ENCODE measurements at regions not wholly inside any gene's neighbourhood (a gene's known extent, or its start where the extent isn't known, plus 50 kb on each side); places are given as distances from the start of the nearest gene placed in this dataset.
"Not testable (repeated sequence)": the region's sequence is repeated elsewhere in the genome, so short reads cannot be mapped to it uniquely, and the experiment has no call there.

DNA sequence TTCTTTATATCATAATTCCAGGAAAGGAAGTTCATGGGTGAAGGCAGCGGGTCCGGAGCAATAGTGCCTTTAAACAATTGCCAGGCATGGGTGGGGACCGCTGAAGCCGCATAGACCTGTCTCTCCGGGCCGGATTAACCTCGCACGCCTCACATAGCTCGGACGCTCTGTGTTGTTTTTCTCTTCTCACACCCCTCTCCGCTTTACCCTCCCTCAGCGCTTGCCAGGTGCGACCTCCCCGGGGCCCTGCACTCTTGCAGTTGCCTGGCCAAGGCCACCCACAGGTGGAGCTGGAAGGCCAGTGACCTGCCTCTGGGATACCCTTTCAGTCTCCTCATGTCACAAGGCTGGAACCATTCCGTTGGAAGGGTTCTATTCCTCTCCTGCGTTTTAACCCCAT, 4021.5 kb upstream of the TPTE start:
- DNase-seq; H3K9me3 Mint-ChIP-seq; H3K27me3 Mint-ChIP-seq; POLR2A ChIA-PET; H3K27ac Mint-ChIP-seq; CTCF ChIA-PET; H3K4me1 Mint-ChIP-seq; H3K36me3 Mint-ChIP-seq (ENCODE audit: low read depth); H3K4me3 Mint-ChIP-seq: not testable (repeated sequence)

DNA sequence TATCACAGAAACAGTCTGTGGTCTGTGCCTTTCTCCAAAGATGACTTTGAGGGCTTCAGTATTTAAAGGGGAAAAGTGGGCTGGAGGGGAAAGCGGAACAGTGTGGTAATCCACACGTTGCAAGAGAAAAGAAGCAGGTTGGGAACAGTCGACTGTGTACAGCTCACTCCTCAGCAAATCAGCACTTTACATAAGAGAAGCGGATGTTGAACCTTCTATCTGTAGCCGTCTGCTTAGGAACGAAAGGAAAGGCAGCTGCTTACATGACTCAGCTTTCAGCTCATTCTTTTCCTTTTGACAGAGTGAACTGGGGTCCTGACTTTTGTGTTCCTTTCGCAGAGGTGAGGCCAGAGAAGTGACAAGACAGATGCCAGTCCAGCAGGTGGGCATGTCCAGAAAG, 4020.7 kb upstream of the TPTE start:
- POLR2A ChIA-PET; H3K27me3 Mint-ChIP-seq; DNase-seq; H3K36me3 Mint-ChIP-seq (ENCODE audit: low read depth); H3K4me1 Mint-ChIP-seq; CTCF ChIA-PET; H3K27ac Mint-ChIP-seq; H3K4me3 Mint-ChIP-seq; H3K9me3 Mint-ChIP-seq: not testable (repeated sequence)

DNA sequence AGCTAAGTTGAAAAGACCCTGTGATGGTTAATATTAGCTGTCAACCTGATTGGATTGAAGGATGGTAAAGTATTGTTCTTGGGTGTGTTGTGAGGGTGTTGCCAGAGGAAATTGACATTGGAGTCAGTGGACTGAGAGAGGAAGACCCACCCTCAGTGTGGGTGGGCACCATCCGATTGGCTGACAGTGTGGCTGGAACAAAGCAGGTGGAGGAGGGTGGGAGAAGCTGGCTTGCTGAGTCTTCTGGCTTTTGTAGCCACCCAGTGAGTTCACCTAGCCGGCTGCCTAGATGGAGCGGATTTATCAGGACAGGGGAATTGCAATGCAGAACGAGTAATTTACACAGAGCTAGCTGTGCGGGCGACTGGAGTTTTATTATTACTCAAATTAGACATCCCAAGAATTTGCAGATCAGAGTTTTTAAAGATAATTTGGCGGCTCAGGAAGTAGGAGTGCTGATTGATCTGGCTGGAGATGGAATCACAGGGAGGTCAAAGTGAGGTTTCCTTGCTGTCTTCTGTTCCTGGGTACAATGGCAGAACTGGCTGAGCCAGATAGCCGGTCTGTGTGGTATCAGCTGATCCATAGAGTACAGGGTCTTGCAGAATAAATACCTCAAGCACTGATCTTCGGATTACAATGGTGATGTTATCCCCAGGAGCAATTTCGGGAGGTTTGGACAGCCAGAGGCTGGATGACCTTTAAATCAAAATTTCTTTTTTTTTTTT, 4015.1 kb upstream of the TPTE start:
- H3K9me3 Mint-ChIP-seq; H3K4me1 Mint-ChIP-seq; POLR2A ChIA-PET; H3K4me3 Mint-ChIP-seq; DNase-seq; H3K27ac Mint-ChIP-seq; H3K27me3 Mint-ChIP-seq; H3K36me3 Mint-ChIP-seq (ENCODE audit: low read depth); CTCF ChIA-PET: not testable (repeated sequence)

DNA sequence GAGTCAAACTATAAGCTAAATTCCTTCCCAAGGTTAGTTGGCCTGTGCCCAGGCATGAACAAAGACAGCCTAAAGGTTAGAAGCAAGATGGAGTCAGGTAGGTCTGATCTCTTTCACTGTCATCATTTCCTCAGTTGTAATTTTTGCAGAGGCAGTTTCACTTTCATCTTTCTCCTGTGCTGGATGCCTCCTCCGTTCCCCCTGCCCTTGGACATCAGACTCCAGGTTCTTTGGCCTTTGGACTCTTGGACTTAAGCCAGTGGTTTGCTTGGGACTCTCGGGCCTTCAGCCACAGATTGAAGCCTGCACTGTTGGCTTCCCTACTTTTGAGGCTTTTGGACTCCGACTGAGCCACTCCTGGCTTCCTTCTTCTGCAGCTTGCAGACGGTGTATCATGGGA, 4013.8 kb upstream of the TPTE start:
- DNase-seq; H3K36me3 Mint-ChIP-seq (ENCODE audit: low read depth); H3K27ac Mint-ChIP-seq; H3K4me1 Mint-ChIP-seq; H3K27me3 Mint-ChIP-seq; H3K4me3 Mint-ChIP-seq; POLR2A ChIA-PET; H3K9me3 Mint-ChIP-seq; CTCF ChIA-PET: not testable (repeated sequence)

DNA sequence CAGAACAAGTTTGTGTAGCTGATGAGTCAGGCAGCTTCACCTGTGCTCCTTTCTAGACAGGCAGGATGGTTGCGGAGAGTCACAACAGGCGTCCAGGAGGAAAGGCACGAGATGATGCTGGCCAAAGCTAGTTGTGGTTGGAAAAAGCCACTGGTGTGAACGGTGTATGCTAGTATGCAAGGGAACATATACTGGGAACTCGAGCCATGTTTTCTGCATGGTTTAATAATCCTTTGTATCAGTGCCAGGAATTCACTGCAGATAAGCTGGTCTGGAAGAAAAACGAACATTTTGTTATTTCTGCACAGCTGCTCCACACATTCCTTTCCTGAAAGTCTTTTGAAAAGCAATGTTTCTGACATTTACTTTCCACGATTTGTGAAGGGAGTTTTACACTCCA, 3999.6 kb upstream of the TPTE start:
- H3K27me3 Mint-ChIP-seq; POLR2A ChIA-PET; H3K4me1 Mint-ChIP-seq; DNase-seq; CTCF ChIA-PET; H3K9me3 Mint-ChIP-seq; H3K4me3 Mint-ChIP-seq; H3K27ac Mint-ChIP-seq; H3K36me3 Mint-ChIP-seq (ENCODE audit: low read depth): not testable (repeated sequence)

DNA sequence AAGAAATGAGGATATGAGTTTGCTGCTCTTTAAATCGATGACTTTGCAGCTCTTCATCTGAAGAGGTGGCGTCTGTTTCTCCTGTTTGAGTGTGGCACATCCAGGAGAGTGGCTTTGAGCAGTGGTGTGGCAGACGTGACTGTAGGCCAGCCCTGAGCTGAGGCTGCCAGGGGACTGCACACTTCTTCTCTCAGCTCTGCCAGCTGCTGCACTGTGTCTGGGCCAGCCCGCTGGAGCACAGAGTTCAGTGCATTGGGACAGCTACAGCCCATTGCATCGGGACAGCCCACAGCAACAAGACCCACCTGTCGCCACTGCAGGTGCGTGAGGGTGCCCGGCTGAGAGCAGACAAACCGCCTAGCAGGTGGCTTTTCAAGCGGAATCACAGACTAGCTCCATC, 3995.2 kb upstream of the TPTE start:
- H3K27ac Mint-ChIP-seq; H3K4me3 Mint-ChIP-seq; CTCF ChIA-PET; H3K9me3 Mint-ChIP-seq; POLR2A ChIA-PET; DNase-seq; H3K4me1 Mint-ChIP-seq; H3K36me3 Mint-ChIP-seq (ENCODE audit: low read depth); H3K27me3 Mint-ChIP-seq: not testable (repeated sequence)

DNA sequence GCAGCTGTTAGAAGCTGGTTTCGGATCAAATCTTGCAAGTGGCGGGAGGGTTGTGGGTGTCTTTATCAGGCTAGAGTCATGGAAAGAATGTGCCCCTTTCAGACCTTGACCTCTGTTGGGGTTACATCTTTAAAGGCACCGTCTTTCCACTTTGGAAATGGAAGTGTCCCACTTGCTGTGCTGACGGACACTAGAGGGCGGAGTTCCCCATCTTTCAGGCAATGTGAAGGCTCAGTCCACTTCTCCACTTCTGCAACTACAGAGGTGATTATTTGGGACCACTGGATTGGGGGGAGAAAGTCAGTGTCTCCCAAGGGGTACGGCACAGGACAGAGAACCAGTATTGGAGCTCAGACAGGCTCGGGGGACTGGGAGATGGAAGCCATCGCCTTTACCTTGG, 3990.7 kb upstream of the TPTE start:
- CTCF ChIA-PET; POLR2A ChIA-PET; H3K9me3 Mint-ChIP-seq; H3K4me3 Mint-ChIP-seq; H3K27me3 Mint-ChIP-seq; H3K27ac Mint-ChIP-seq; H3K4me1 Mint-ChIP-seq; DNase-seq; H3K36me3 Mint-ChIP-seq (ENCODE audit: low read depth): not testable (repeated sequence)

DNA sequence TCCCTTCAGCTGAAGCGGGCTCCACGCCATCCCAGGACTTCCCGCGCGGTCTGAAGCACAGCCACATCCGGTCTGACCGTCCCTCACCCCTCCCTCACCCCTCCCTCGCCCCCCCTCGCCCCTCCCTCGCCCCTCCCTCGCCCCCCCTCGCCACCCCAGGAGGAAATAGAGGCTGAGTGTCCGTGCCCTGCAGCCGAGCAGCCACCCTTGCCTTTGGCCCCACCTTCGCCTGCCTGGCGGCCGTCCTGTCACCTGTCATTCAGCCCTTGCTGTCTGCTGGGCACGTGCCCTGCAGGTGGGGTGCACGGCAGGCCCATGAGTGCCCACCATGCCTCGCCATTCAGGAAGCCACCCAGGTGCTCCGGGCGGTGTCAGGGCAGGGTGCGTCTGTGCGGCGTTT, 3988.1 kb upstream of the TPTE start:
- DNase-seq; H3K27me3 Mint-ChIP-seq; H3K9me3 Mint-ChIP-seq; POLR2A ChIA-PET; H3K4me1 Mint-ChIP-seq; CTCF ChIA-PET; H3K36me3 Mint-ChIP-seq (ENCODE audit: low read depth); H3K27ac Mint-ChIP-seq; H3K4me3 Mint-ChIP-seq: not testable (repeated sequence)

DNA sequence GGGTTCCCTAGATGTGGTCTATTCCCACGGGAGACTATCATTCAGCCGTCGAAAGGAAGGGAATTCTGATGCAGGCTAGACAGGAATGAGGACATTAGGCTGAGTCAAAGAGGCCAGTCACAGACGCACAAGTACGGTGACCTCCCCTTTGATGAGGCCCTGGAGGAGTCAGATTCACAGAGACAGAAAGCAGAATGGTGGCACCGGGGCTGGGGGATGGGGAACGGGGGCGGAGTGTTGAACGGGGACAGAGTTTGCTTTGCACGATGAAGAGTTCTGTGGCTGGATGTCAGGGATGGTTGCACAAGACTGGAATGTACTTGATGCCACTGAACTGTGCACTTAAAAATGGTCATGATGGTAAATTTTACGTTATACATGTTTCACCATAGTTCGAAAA, 3983.1 kb upstream of the TPTE start:
- H3K36me3 Mint-ChIP-seq (ENCODE audit: low read depth); DNase-seq; H3K9me3 Mint-ChIP-seq; CTCF ChIA-PET; H3K4me1 Mint-ChIP-seq; H3K27me3 Mint-ChIP-seq; POLR2A ChIA-PET; H3K27ac Mint-ChIP-seq; H3K4me3 Mint-ChIP-seq: not testable (repeated sequence)

DNA sequence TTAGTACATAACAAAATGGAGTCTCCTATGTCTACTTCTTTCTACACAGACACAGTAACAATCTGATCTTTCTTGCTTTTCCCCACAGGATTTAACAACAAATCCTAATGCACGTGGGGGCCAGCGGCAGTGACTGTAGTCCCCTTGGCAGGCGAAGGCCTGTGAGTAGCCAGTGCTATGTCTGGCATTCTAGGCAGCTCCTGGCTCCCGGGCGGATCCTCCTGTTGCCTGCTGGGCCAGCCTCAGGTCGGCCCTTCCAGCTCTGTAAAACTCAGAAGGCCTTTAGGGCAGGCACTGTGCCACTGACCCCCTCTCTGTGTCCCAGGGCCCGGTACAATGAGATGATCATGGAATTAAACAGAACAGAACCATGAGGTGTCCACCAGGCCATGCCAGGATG, 3981.7 kb upstream of the TPTE start:
- H3K36me3 Mint-ChIP-seq (ENCODE audit: low read depth); H3K27ac Mint-ChIP-seq; H3K9me3 Mint-ChIP-seq; DNase-seq; H3K4me3 Mint-ChIP-seq; H3K27me3 Mint-ChIP-seq; CTCF ChIA-PET; H3K4me1 Mint-ChIP-seq; POLR2A ChIA-PET: not testable (repeated sequence)

DNA sequence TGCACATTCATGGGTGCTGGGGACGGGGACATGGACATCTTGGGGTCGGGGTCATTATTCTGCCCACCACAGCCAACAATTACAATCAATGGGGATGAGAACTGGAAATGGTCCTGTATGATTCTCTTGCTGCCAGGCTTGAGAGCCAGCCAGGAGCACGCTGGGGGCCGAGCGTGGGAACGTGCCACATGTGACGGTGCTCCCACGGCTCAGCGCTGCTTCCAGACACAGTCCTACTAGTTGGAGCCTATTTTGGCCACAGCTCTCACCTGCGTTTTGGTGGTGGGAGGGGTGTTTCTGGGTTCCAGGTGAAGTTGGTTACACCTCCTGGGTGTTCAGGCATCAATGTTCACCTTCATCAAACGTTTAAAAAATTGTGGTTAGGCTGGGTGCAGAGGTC, 3980.3 kb upstream of the TPTE start:
- H3K27me3 Mint-ChIP-seq = not testable (repeated sequence)

DNA sequence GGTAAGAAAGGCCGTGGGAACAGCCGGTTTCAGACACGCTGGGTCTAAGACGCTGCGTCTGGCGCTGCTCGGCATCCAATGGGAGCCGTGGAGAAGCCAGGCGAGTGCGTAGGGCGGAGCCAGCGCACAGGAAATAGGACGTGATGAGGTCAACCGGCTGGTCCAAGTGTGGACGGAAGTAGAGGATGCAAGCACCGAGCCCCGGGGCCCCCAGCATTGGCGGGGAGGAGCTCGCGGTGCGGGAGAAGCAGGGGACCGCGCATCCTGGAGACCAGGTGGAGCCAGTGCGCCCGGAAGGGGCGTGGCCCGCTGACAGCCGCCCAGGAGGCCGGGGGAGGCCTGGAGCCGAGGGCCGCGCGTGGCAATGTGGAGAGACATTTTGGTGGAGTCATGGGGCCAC, 3976.1 kb upstream of the TPTE start:
- POLR2A ChIA-PET; H3K4me1 Mint-ChIP-seq; H3K27me3 Mint-ChIP-seq; H3K4me3 Mint-ChIP-seq; CTCF ChIA-PET; DNase-seq; H3K27ac Mint-ChIP-seq; H3K9me3 Mint-ChIP-seq; H3K36me3 Mint-ChIP-seq (ENCODE audit: low read depth): not testable (repeated sequence)

More for the DNA sequence above, 3980.3 kb upstream of the TPTE start:
- DNase-seq; H3K4me1 Mint-ChIP-seq; CTCF ChIA-PET; H3K4me3 Mint-ChIP-seq; H3K36me3 Mint-ChIP-seq (ENCODE audit: low read depth); POLR2A ChIA-PET; H3K9me3 Mint-ChIP-seq; H3K27ac Mint-ChIP-seq: not testable (repeated sequence)

DNA sequence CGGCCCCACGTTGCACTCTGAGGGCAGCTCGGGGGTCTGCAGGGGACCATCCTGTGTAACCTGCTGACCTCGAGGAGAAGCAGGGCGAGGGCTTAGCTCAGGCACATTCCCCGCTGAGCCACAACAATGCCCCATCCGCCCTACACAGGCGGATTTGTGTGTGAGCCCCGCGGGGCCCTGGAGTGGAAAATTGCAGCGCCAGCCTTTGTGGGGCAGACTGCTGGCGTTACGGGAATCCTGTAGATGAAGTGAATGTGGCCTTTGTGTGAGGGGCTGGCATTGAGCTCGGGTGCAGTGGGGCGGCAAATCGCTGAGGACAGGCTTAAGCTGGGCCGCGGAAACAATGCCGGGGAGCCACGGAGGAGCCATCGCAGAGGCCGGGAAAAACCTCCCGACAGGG, 3970.3 kb upstream of the TPTE start:
- H3K4me1 Mint-ChIP-seq; H3K27ac Mint-ChIP-seq; H3K9me3 Mint-ChIP-seq; CTCF ChIA-PET; H3K36me3 Mint-ChIP-seq (ENCODE audit: low read depth); H3K27me3 Mint-ChIP-seq; DNase-seq; H3K4me3 Mint-ChIP-seq; POLR2A ChIA-PET: not testable (repeated sequence)

DNA sequence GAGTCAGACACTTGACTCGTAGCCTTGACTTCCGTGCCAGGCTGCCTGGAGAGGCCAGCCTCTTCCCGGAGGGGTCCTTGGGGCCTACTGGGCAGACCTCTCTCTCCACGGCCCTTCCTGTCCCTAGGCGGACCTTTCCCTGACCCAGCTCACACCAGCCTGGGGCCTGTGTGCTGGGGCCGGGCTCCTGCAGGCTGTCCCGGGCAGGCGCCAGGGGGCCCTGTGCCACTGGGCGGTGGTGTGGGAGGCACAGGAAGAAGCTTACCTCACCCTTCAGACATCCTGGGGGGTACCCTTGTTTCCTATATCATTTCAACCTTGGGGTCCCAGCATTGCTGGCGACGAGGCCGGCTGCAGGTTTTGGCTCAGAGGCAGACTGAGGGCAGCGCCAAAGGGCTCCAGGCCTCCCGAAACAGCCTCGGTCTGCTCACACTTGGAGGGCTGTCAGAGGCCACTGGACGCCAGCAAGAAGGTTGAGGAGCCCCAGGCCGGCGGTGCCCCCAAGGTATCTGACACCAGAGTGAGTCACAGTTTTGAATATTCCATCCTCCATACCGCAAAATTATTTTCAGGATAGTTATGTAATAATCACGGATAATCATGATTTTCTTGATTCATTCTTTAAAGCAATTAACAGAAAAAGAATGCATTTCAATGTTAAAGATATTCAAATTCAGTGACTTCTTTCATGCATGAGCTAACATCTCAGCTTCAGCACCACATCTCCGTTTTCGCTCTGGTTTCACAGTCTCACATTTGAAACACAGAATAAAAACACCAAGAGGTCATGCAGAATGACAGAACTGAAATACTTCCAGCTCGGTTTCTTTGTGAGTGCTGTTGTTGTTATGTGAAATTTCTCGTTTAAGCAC, 3967.6 kb upstream of the TPTE start:
- CTCF ChIA-PET; H3K27me3 Mint-ChIP-seq; H3K27ac Mint-ChIP-seq; H3K36me3 Mint-ChIP-seq (ENCODE audit: low read depth); H3K9me3 Mint-ChIP-seq; POLR2A ChIA-PET; H3K4me1 Mint-ChIP-seq; DNase-seq; H3K4me3 Mint-ChIP-seq: not testable (repeated sequence)
